WI38 (cell line): ENCODE measurements at regions not wholly inside any gene's neighbourhood (a gene's known extent, or its start where the extent isn't known, plus 50 kb on each side); places are given as distances from the start of the nearest gene placed in this dataset.
"Not testable (repeated sequence)": the region's sequence is repeated elsewhere in the genome, so short reads cannot be mapped to it uniquely, and the experiment has no call there.

Experiments
- H3K4me3 ChIP-seq: 2 replicates; pipeline ENCODE4 v1.5.1; 2011; ENCODE audit warnings: low read depth, mild to moderate bottlenecking, control low read depth, low read length
- TF ChIP-seq, protein P1 (sequence below): IDR thresholded peaks from 2 replicates; pipeline ENCODE4 v1.5.1; 2012; ENCODE audit warnings: low read depth, mild to moderate bottlenecking, control low read depth, low read length

DNA sequence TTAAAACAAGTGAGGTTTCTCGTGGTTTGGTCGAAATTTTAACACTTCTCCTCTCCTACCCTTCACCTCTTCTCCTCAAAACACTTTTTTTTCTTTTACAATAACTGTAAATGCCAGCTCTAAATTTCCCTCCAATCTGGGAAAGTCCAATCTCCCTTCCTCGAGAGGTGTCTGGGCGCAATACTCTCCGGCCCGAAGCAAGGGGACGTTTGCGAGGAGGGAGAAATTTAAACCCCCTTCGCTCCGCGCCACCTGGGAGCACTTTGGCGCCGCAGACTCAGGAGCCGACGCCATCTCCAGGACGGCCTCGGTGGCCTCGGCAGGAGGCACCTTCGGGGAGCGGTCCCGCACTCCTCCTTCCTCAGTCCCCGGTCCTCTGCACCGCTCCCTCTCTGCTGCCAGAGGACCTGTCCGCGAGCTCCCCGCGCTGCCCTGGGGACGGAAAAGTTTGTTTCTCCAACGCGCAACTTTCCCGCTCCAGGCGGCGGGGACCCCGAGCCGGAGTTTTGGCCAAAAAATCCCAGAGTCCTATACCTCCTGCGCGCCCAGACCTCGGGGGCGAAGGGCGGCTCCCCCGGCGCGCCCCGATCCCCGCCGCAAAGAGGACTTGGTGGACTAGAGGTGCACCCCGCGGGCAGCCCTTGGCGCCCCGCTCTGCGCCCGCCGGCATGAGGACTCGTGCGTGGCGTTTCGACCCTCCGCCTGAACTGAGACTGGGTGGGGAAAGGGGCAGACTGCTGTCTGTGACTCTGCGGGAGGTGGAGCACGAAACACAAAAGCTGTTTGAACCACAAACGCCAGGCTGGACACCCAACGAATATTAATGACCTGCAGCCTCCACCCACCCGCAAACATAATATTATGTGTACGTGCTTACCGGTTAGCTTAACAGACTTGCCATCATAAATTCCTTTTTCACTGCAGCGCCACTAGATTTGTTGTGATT, 95.2 kb upstream of the HMGA2 start:
- peak overlapping the region; percentile 45 for H3K4me3 ChIP-seq
- TF ChIP-seq, protein P1, sequence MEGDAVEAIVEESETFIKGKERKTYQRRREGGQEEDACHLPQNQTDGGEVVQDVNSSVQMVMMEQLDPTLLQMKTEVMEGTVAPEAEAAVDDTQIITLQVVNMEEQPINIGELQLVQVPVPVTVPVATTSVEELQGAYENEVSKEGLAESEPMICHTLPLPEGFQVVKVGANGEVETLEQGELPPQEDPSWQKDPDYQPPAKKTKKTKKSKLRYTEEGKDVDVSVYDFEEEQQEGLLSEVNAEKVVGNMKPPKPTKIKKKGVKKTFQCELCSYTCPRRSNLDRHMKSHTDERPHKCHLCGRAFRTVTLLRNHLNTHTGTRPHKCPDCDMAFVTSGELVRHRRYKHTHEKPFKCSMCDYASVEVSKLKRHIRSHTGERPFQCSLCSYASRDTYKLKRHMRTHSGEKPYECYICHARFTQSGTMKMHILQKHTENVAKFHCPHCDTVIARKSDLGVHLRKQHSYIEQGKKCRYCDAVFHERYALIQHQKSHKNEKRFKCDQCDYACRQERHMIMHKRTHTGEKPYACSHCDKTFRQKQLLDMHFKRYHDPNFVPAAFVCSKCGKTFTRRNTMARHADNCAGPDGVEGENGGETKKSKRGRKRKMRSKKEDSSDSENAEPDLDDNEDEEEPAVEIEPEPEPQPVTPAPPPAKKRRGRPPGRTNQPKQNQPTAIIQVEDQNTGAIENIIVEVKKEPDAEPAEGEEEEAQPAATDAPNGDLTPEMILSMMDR = no peak

DNA sequence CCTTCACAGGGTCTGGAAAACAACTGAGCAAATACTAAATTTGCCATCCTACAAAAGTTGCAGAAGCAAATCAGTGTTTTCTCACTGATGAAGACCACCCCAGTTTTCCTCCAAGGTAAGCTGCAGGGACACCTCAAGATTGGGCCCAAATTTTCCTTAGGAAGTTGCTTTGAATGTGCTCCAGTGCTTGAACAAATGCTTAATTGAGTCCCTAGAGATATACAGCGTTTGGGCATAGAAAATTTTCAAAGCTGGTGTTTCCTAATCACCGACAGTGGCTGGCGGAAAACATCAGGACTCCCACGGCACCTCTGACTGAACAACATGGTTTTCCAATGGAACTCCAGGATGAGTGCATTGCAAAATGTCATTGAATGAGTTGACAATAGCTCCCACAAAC, 92.5 kb upstream of the HMGA2 start:
- TF ChIP-seq, protein P1 = no peak

DNA sequence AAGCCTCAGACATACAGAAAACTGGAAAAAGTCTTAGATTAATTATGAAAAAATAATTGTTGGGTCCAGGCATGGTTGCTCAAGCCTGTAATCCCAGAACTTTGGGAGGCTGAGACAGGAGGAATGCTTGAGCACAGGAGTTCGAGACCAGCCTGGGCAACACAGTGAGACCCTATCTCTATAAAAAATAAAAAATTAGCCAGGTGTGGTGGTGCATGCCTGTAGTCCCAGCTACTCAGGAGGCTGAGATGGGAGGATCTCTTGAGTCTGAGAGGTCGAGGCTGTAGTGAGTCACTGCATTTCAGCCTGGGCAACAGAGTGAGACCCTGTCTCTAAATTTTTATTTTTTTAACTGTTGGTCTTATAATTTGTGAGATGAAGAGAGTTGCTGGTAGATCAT, 90.6 kb upstream of the HMGA2 start:
- not testable (repeated sequence) for H3K4me3 ChIP-seq

More for the DNA sequence above, 92.5 kb upstream of the HMGA2 start:
- no peak overlapping the region for H3K4me3 ChIP-seq

DNA sequence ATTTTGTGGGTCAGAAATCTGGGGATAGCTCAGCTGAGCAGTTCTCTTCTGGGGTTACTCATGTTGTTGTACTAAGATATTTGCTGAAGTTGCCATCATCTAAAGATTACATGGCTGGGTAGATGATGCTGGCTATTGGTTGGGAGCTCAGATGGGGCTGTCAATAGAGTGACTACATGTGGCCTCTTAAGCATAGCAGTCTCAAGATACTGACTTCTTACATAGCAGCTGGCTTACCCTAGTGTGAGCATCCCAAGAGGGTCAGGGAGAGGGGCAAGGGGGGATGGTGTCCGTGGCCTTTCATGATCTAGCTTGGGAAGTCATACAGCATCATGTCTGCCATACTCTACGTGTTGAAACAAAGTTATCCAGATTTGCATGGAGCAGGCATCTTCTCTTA, 90.1 kb upstream of the HMGA2 start:
- TF ChIP-seq, protein P1 = no peak
- no peak overlapping the region for H3K4me3 ChIP-seq

DNA sequence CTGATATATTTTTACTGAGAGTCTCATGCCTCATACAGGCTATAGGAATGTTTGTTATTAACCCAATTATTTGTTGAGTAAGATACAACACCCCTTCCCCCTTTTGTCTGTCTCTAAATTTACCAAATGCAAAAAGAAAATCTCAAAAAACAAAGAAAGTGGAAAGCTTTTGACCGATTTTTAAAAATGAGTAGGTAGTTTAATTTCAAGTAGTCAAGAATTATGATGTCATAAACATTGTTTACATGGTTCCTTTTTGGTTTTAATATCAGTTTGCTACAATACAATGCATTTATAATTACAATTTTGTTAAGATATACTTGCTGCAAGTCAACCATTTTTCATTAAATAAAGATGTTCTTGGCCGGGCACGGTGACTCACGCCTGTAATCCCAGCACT, 84.7 kb upstream of the HMGA2 start:
- TF ChIP-seq, protein P1 = no peak
- H3K4me3 ChIP-seq = no peak overlapping the region

DNA sequence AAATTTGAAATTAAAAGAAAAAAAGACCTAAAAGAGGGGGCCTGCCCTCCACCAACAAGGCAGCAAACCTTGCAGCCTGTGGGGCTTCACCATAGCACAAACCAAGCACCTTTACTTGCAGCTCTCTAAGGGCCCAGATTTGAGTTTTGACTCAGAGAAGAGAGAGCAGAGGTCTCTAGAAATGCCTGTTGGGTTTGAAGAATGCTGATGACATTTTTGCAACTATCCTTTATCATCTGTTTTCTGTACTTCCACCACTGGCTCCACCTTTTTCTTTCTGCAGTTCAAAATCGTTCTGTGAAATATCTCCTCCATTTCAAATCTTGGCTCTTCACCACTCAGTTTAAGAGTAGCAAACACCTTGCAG, 83.8 kb upstream of the HMGA2 start:
- TF ChIP-seq, protein P1 = no peak
- H3K4me3 ChIP-seq = no peak overlapping the region

DNA sequence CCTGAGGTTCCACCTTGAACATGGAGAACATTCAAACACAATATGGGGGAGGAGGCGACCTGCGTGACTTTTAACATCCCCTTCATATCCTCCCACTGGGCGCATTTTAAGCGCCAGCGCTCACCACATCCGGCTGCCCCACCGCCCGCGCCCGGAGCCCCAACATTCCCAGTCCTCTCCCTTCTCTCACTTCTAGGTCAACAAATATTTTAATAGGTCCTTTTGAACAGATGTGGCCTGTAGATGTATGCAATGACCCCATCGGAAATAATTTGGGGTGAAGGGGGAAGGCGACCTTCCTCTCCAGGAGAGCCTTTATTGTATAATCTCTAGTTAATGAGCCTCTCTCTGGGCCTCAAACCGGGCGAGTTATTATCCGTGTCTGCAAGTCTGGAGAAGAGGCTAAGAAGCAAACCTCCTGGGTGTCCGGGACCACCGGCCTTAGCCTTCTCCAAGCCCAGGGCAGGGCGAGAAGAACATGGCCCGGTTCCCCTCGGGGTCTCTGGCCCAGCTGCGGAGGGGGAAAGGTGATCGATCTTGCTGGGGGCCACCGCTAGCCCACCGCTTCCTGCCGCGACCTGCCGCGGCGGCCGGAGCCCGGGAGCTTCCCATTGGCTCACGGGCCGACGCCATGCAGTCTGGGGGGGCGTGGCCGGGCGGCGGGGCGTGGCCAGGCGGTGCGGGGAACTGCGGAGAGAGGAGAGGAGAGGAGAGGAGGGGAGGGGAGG, 83.2 kb upstream of the HMGA2 start:
- H3K4me3 ChIP-seq = peak overlapping the region; percentile 69
- TF ChIP-seq, protein P1 = no peak
